OCI-LY7 (cell line): ENCODE measurements at regions not wholly inside any gene's neighbourhood (a gene's known extent, or its start where the extent isn't known, plus 50 kb on each side); places are given as distances from the start of the nearest gene placed in this dataset.

Source experiments
- BruUV-seq: library from RNA; stranded (reverse); fragments of 400-500 nt; replicated peaks from 2 replicates; lab custom pipeline; 2021; lab: Mats Ljungman, UMichigan
- CTCF ChIA-PET: fragments of 300-600 bp; sonication (Branson Sonifier 250); formaldehyde crosslinking; loops from one replicate; lab custom pipeline; 2022; ENCODE audit warnings: antibody characterized with exemption; ENCODE audit not compliant: unreplicated experiment; lab: Charles Lee
- POLR2A ChIA-PET: fragments of 300-600 bp; sonication (Branson Sonifier 250); formaldehyde crosslinking; loops from one replicate; lab custom pipeline; 2022; ENCODE audit warnings: antibody characterized with exemption; lab: Charles Lee
- DNase-seq: peaks from one replicate; pipeline ENCODE4 v3.0.0-alpha.2; 2015; ENCODE audit warnings: low spot score
- H2AFZ ChIP-seq: fragments of 200-600 bp; sonication (generic), shearing (Covaris generic); 2 replicates; pipeline ENCODE4 v1.6.1; 2014; ENCODE audit warnings: mild to moderate bottlenecking, antibody characterized with exemption, low read length, moderate library complexity
- H3K27ac ChIP-seq: fragments of 200-600 bp; sonication (generic); 2 replicates; pipeline ENCODE4 v1.5.1; 2014; ENCODE audit warnings: mixed run types, low read depth, mild to moderate bottlenecking, moderate library complexity, low read length, inconsistent platforms; ENCODE audit not compliant: poor library complexity, severe bottlenecking
- H3K36me3 ChIP-seq: fragments of 200-600 bp; sonication (generic); 2 replicates; pipeline ENCODE4 v1.6.1; 2014; ENCODE audit warnings: mild to moderate bottlenecking, antibody characterized with exemption, low read length, moderate library complexity, mixed read lengths; ENCODE audit not compliant: insufficient read depth
- H3K4me1 ChIP-seq: fragments of 200-600 bp; sonication (generic); 2 replicates; pipeline ENCODE4 v1.5.1; 2014; ENCODE audit warnings: mild to moderate bottlenecking, low read length; ENCODE audit not compliant: insufficient read depth, poor library complexity, severe bottlenecking
- H3K4me2 ChIP-seq: fragments of 200-600 bp; sonication (generic); 2 replicates; pipeline ENCODE4 v1.6.1; 2014; ENCODE audit warnings: mild to moderate bottlenecking, low read length
- H3K4me3 ChIP-seq: fragments of 200-600 bp; sonication (generic); 2 replicates; pipeline ENCODE4 v1.5.1; 2014; ENCODE audit warnings: mild to moderate bottlenecking, low read depth, low read length; ENCODE audit not compliant: poor library complexity, severe bottlenecking
- H3K79me2 ChIP-seq: fragments of 200-600 bp; sonication (generic); 2 replicates; pipeline ENCODE4 v1.6.1; 2016; ENCODE audit warnings: low read depth, mild to moderate bottlenecking, low read length, moderate library complexity, mixed read lengths; ENCODE audit not compliant: insufficient read depth
- H3K9me2 ChIP-seq: fragments of 200-600 bp; sonication (generic); 2 replicates; pipeline ENCODE4 v1.6.1; 2016; ENCODE audit warnings: mild to moderate bottlenecking, low read length, mixed read lengths; ENCODE audit not compliant: insufficient read depth
- H3K9me3 ChIP-seq: fragments of 200-600 bp; sonication (generic); 2 replicates; pipeline ENCODE4 v1.6.1; 2014; ENCODE audit warnings: mild to moderate bottlenecking, mixed run types, low read length, mixed read lengths
- H4K20me1 ChIP-seq: fragments of 200-600 bp; sonication (generic); 2 replicates; pipeline ENCODE4 v1.6.1; 2014; ENCODE audit warnings: mild to moderate bottlenecking, antibody characterized with exemption, low read length, moderate library complexity, mixed read lengths; ENCODE audit not compliant: insufficient read depth
- CTCF ChIP-seq: fragments of 200-600 bp; sonication (generic); conservative IDR thresholded peaks from 2 replicates; pipeline ENCODE4 v1.5.1; 2014; ENCODE audit warnings: mild to moderate bottlenecking, antibody characterized with exemption, low read length, moderate library complexity, mixed read lengths
- EZH2phosphoT487 ChIP-seq: fragments of 200-600 bp; sonication (generic); IDR thresholded peaks from 2 replicates; pipeline ENCODE4 v1.6.1; 2018; ENCODE audit warnings: low read depth, borderline replicate concordance, mild to moderate bottlenecking, mixed run types, antibody characterized with exemption, low read length, moderate library complexity, mixed read lengths
- intact Hi-C: fragments of 100-400 bp; cut with micrococcal nuclease; formaldehyde crosslinking; loops from one replicate; pipeline ENCODE4 v1.10.0; 2022; ENCODE audit not compliant: unreplicated experiment

GRCh38 chr3:103137830-103138229 is 703.0 kb downstream of the ZPLD1 start:
- no peak overlapping the region for H3K4me3 ChIP-seq
- POLR2A ChIA-PET = interaction anchor here (0.6 kb wide), 1 partner anchor 9 kb away, joined by 7 read pairs; no protein-coding TSS in a partner anchor
- BruUV-seq = no TSS peak

DNA sequence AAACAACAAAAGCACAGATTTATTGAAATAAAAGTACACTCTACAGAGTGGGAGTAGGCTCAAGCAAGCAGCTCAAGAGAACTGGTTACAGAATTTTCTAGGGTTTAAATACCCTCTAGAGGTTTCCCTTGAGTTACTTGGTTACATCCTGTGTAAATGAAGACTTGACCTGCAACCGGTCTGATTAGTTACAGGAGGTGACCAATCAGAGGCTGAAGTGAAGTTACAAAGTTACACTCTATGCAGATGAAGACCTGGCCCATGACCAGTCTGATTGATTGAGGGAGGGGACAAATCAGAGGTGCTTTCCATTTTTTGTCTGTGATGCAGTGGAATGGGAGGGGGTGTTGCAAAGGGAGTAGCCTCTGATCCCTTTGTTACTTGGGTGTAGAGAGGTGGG is 723.4 kb downstream of the ZPLD1 start:
- Histone ChIP-seq H3K4me3 (no peak overlapping the region), H4K20me1 (no peaks in the 10 kb centered on the region), H2AFZ (no peak overlapping the region), H3K79me2 (no peaks in the 10 kb centered on the region), H3K36me3 (no peaks in the 10 kb centered on the region), H3K27ac (no peak overlapping the region), H3K4me2 (no peak overlapping the region), H3K4me1 (no peaks in the 10 kb centered on the region), H3K9me2 (peaks cover 4% of the 10 kb centered on the region; the same call in 1 of the 2 replicates), H3K9me3 (no peaks in the 10 kb centered on the region)
- intact Hi-C loops = no loop called here
- no TSS peak for BruUV-seq
- ChIA-PET POLR2A (interaction anchor here (1.0 kb wide), 1 partner anchor 25 kb away, joined by 3 read pairs; no protein-coding TSS in a partner anchor), CTCF (no interaction called here)
- no peak for DNase-seq
- no peak for TF ChIP-seq EZH2phosphoT487
- no peak for TF ChIP-seq CTCF

More at GRCh38 chr3:103137830-103138229, 703.0 kb downstream of the ZPLD1 start:
- TF ChIP-seq CTCF (no peak), EZH2phosphoT487 (no peak)
- H3K4me1 ChIP-seq = no peaks in the 10 kb centered on the region
- H3K9me3 ChIP-seq = no peaks in the 10 kb centered on the region
- H4K20me1 ChIP-seq = no peaks in the 10 kb centered on the region
- DNase-seq = no peak
- H3K9me2 ChIP-seq = no peaks in the 10 kb centered on the region
- no peak overlapping the region for H3K4me2 ChIP-seq
- H3K36me3 ChIP-seq = no peaks in the 10 kb centered on the region
- CTCF ChIA-PET = no interaction called here
- H3K79me2 ChIP-seq = no peaks in the 10 kb centered on the region
- no peak overlapping the region for H3K27ac ChIP-seq
- H2AFZ ChIP-seq = no peak overlapping the region
- intact Hi-C loops = no loop called here

DNA sequence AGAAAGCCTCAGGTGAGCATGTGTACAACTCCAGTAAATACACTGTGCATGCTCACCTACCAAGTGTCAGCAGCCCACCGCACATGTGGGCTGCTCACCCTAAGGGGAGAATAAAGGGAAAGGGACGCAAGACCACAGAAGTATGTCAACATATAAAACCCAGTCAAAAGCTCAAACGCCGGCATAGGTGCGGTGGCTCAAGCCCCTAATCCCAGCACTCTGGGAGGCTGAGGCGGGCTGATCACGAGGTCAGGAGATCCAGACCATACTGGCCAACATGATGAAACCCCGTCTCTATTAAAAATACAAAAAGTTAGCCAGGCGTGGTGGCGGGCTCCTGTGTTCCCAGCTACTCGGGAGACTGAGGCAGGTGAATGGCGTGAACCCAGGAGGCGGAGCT is 732.1 kb downstream of the ZPLD1 start:
- no peaks in the 10 kb centered on the region for H3K9me2 ChIP-seq
- intact Hi-C loops = no loop called here
- POLR2A ChIA-PET = interaction anchor here (0.7 kb wide), 1 partner anchor 264 kb away, joined by 3 read pairs; no protein-coding TSS in a partner anchor
- H3K4me2 ChIP-seq = no peak overlapping the region
- H3K36me3 ChIP-seq = no peaks in the 10 kb centered on the region
- H3K4me3 ChIP-seq = no peak overlapping the region
- no TSS peak for BruUV-seq
- no peak for TF ChIP-seq CTCF
- TF ChIP-seq EZH2phosphoT487 = no peak
- no peaks in the 10 kb centered on the region for H3K4me1 ChIP-seq
- H3K27ac ChIP-seq = no peak overlapping the region
- CTCF ChIA-PET = no interaction called here
- H4K20me1 ChIP-seq = no peaks in the 10 kb centered on the region
- H3K79me2 ChIP-seq = no peaks in the 10 kb centered on the region
- H2AFZ ChIP-seq = no peak overlapping the region
- no peak for DNase-seq
- no peaks in the 10 kb centered on the region for H3K9me3 ChIP-seq
